ENCODE measurements at regions not wholly inside any gene's neighbourhood (a gene's known extent, or its start where the extent isn't known, plus 50 kb on each side); places are given as distances from the start of the nearest gene placed in this dataset.

DNA sequence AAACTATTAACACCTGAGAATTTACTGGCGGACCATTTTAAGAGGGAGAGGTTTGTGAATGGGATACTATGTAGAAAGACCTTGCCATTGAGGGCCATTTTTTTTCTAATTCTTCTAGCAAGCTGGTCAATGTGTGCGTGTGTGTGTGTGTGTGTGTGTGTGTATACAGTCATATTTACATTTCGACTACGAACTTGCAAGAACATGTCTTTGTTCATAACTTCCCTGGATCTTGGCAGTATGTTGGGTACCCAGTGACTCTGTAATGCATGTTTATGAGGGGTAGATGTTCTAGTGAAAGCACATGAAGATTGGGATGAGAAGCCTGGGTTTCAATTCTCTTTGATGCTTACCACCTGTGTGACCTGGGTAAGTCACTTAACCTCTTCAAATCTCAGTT lies 133.6 kb downstream of the UBE2E3 start:
- no peak overlapping the region for H3K27ac ChIP-seq
- H3K27me3 ChIP-seq = no peaks in the 10 kb centered on the region
- DNase-seq (no peak), ATAC-seq (no peak)
- intact Hi-C loops (cut with DNase I) = no loop called here
- no peaks in the 10 kb centered on the region for H3K36me3 ChIP-seq
- H3K4me1 ChIP-seq = no peaks in the 10 kb centered on the region
- H3K4me3 ChIP-seq = no peak overlapping the region
- TF ChIP-seq, protein P1, sequence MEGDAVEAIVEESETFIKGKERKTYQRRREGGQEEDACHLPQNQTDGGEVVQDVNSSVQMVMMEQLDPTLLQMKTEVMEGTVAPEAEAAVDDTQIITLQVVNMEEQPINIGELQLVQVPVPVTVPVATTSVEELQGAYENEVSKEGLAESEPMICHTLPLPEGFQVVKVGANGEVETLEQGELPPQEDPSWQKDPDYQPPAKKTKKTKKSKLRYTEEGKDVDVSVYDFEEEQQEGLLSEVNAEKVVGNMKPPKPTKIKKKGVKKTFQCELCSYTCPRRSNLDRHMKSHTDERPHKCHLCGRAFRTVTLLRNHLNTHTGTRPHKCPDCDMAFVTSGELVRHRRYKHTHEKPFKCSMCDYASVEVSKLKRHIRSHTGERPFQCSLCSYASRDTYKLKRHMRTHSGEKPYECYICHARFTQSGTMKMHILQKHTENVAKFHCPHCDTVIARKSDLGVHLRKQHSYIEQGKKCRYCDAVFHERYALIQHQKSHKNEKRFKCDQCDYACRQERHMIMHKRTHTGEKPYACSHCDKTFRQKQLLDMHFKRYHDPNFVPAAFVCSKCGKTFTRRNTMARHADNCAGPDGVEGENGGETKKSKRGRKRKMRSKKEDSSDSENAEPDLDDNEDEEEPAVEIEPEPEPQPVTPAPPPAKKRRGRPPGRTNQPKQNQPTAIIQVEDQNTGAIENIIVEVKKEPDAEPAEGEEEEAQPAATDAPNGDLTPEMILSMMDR (IDR thresholded peaks at IDR 0.05) = no peak
- TF ChIP-seq POLR2A (IDR thresholded peaks at IDR 0.05) = no peak
- no peaks in the 10 kb centered on the region for H3K9me3 ChIP-seq
- 90 to 97% (median 92%) methylated on average over 4 of the region's 4 CpGs for WGBS, 4 donors

DNA sequence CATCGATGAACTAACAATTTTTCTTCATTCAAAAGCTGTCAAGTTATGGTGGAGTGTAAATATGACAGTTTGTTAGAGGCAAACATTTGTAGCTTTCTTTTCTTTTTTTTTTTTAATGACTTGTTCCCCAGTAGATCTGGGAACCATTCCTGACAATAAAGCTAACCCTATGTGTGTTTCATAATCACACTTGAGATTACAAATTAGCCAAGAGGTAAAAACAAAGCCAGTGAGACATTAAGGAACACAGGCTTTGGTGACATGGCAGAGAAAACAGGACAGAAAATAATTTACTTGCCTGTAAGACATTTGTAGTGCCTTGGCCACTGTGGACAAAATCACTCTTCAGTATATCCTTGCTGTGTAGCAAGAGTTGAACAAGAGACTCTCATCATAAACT lies 135.9 kb downstream of the UBE2E3 start:
- H3K9me3 ChIP-seq = no peaks in the 10 kb centered on the region
- no peak overlapping the region for H3K4me3 ChIP-seq
- TF ChIP-seq, protein P1 (IDR thresholded peaks at IDR 0.05) = no peak
- no peak for TF ChIP-seq POLR2A (IDR thresholded peaks at IDR 0.05)
- 86 to 91% (median 90%) methylated on average over 1 of the region's 1 CpG for WGBS, 4 donors
- ATAC-seq (no peak), DNase-seq (no peak)
- no peaks in the 10 kb centered on the region for H3K4me1 ChIP-seq
- no peak overlapping the region for H3K27ac ChIP-seq
- intact Hi-C loops (cut with DNase I) = loop anchor here in 1 of 10 donors (5.0 kb wide), 1 partner anchor 351 kb away; no protein-coding TSS in a partner anchor
- H3K36me3 ChIP-seq = no peaks in the 10 kb centered on the region
- H3K27me3 ChIP-seq = no peaks in the 10 kb centered on the region

- H3K27ac ChIP-seq = no peak overlapping the region
- no peak for TF ChIP-seq POLR2A (IDR thresholded peaks at IDR 0.05)
- TF ChIP-seq, protein P1 (IDR thresholded peaks at IDR 0.05) = no peak
- no peak for DNase-seq
- intact Hi-C loops (cut with DNase I) = loop anchor here in 1 of 10 donors (5.0 kb wide), 1 partner anchor 350 kb away; no protein-coding TSS in a partner anchor
- no peaks in the 10 kb centered on the region for H3K9me3 ChIP-seq
- no peaks in the 10 kb centered on the region for H3K27me3 ChIP-seq
- no peaks in the 10 kb centered on the region for H3K36me3 ChIP-seq
- no peak for ATAC-seq
- H3K4me1 ChIP-seq = no peaks in the 10 kb centered on the region
- H3K4me3 ChIP-seq = no peak overlapping the region
Observed at GRCh38 chr2:181117206-181117925, 137.0 kb downstream of the UBE2E3 start.

DNA sequence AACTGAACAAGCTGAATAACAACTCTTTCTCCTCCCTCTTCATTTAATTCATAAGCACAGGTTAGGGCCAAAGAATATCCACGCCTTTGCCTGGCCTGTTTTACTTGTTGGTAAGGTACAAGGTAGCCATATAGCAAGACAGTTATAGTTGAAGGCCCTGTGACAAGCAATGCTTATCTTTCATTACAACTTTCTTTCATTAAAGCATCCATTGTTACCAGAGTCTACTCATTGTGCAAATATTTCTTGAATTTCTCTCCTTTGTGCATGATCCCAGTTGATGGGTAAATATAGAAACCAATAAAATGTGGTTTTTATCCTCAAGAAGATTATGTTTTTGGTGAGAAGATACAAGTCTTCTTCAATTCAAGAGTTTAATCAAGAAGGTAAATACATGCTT lies 140.2 kb downstream of the UBE2E3 start:
- H3K4me1 ChIP-seq = no peaks in the 10 kb centered on the region
- 79 to 91% (median 90%) methylated on average over 1 of the region's 1 CpG for WGBS, 4 donors
- no peaks in the 10 kb centered on the region for H3K27me3 ChIP-seq
- no peak for DNase-seq
- H3K36me3 ChIP-seq = no peaks in the 10 kb centered on the region
- no peak for TF ChIP-seq POLR2A (IDR thresholded peaks at IDR 0.05)
- TF ChIP-seq, protein P1 (IDR thresholded peaks at IDR 0.05) = no peak
- H3K9me3 ChIP-seq = no peaks in the 10 kb centered on the region
- intact Hi-C loops (cut with DNase I) = no loop called here
- no peak for ATAC-seq
- no peak overlapping the region for H3K27ac ChIP-seq
- no peak overlapping the region for H3K4me3 ChIP-seq

All from heart left ventricle (tissue), 16 donors.